Activated B cell treated with CpG ODN at 0.5 μM for 24 hours (primary cell): ENCODE measurements at regions not wholly inside any gene's neighbourhood (a gene's known extent, or its start where the extent isn't known, plus 50 kb on each side); places are given as distances from the start of the nearest gene placed in this dataset.

ENCODE experiments used
- ATAC-seq: fragments of 200-7000 bp; cut with Tn5 transposase; one replicate; pipeline ENCODE4 v1.10.0; 2021; ENCODE audit warnings: low read depth, mild to moderate bottlenecking, moderate library complexity
- CTCF ChIA-PET: fragments of 350-600 bp; sonication (Branson Sonifier 250); formaldehyde crosslinking; loops from one replicate; lab custom pipeline; 2021; ENCODE audit warnings: antibody characterized with exemption; lab: Charles Lee
- POLR2A ChIA-PET: fragments of 350-600 bp; sonication (Branson Sonifier 250); formaldehyde crosslinking; loops from one replicate; lab custom pipeline; 2021; ENCODE audit warnings: antibody characterized with exemption; lab: Charles Lee
- DNase-seq: peaks from one replicate; pipeline ENCODE4 v3.0.0; 2022
- H3K27ac Mint-ChIP-seq: one replicate; pipeline ENCODE4 v1.8.0; 2020; ENCODE audit warnings: mixed read lengths
- H3K27me3 Mint-ChIP-seq: one replicate; pipeline ENCODE4 v1.8.0; 2021; ENCODE audit warnings: mixed read lengths
- H3K36me3 Mint-ChIP-seq: one replicate; pipeline ENCODE4 v1.8.0; 2021; ENCODE audit warnings: low read depth, mixed read lengths
- H3K4me1 Mint-ChIP-seq: one replicate; pipeline ENCODE4 v1.8.0; 2021; ENCODE audit warnings: mixed read lengths
- H3K4me3 Mint-ChIP-seq: one replicate; pipeline ENCODE4 v1.8.0; 2020; ENCODE audit warnings: mild to moderate bottlenecking, mixed read lengths
- H3K9me3 Mint-ChIP-seq: one replicate; pipeline ENCODE4 v1.8.0; 2020; ENCODE audit warnings: mixed read lengths
- CTCF ChIP-seq: fragments of 200-600 bp; IDR thresholded peaks from one replicate; pipeline ENCODE4 v1.8.0; 2022; ENCODE audit warnings: antibody characterized with exemption, mild to moderate bottlenecking
- intact Hi-C: fragments of 100-400 bp; cut with micrococcal nuclease; formaldehyde crosslinking; loops from one replicate; pipeline ENCODE4 v1.15.1; 2024

- ATAC-seq, result peak; percentile 97
- peak overlapping the region; percentile 17 for H3K4me3 Mint-ChIP-seq
- ChIA-PET CTCF (interaction anchor here (0.5 to 1.2 kb wide), 3 partner anchors 27 to 238 kb away, joined by 3 read pairs; no protein-coding TSS in a partner anchor), POLR2A (interaction anchor here (0.6 to 2.1 kb wide), 7 partner anchors 11 to 262 kb away, joined by 3 to 8 read pairs (median 4); no protein-coding TSS in a partner anchor)
- H3K4me1 Mint-ChIP-seq, result peaks cover 75% of the 10 kb centered on the region
- intact Hi-C loops, result loop anchor here (1.0 to 2.0 kb wide), 5 partner anchors 11 to 150 kb away; partner anchors contain the start of gene ELOVL5
- DNase-seq, result no peak
- no peaks in the 10 kb centered on the region for H3K9me3 Mint-ChIP-seq
- TF ChIP-seq CTCF, result no peak
- no peaks in the 10 kb centered on the region for H3K36me3 Mint-ChIP-seq
- peak overlapping the region; percentile 80 for H3K27ac Mint-ChIP-seq
- H3K27me3 Mint-ChIP-seq, result no peaks in the 10 kb centered on the region
Measured at GRCh38 chr6:53199156-53199555, 50.5 kb upstream of the GCM1 start.
